HCT116 (cell line): ENCODE measurements at regions not wholly inside any gene's neighbourhood (a gene's known extent, or its start where the extent isn't known, plus 50 kb on each side); places are given as distances from the start of the nearest gene placed in this dataset.

Experiments used
- ATAC-seq: fragments of 200-7000 bp; cut with Tn5 transposase; 2 replicates; pipeline ENCODE4 v1.9.1; 2020; ENCODE audit warnings: mild to moderate bottlenecking, moderate library complexity
- BruUV-seq: library from RNA; stranded (reverse); fragments of 400-500 nt; replicated peaks from 2 replicates; lab custom pipeline; 2021; lab: Mats Ljungman, UMichigan
- CTCF ChIA-PET: fragments of 300-600 bp; sonication (Branson Sonifier 250); formaldehyde crosslinking; loops from one replicate; lab custom pipeline; 2021; ENCODE audit warnings: antibody characterized with exemption; lab: Charles Lee
- POLR2A ChIA-PET: fragments of 300-600, 350-600 bp; sonication (Branson Sonifier 250); formaldehyde crosslinking; loops from one replicate; lab custom pipeline; 2021; ENCODE audit warnings: antibody characterized with exemption; lab: Charles Lee
- RAD21 ChIA-PET, 2 experiments: fragments of 300-600 bp; sonication (Branson Sonifier 250); formaldehyde crosslinking; loops; one replicate each; lab custom pipeline; 2023; ENCODE audit warnings: low total read pairs in 2 of 2; ENCODE audit not compliant: uncharacterized antibody in 2 of 2, unreplicated experiment in 2 of 2, low non-redundant PET in 1 of 2; lab: Charles Lee
- DNase-seq: peaks from one replicate; pipeline ENCODE4 v3.0.0-alpha.2; 2010; ENCODE audit warnings: low read depth, low spot score
- H2AFZ ChIP-seq: fragments of 200-600 bp; shearing (Covaris generic), sonication (generic); 2 replicates; pipeline ENCODE4 v1.6.1; 2017; ENCODE audit warnings: low read depth, mixed run types, mixed read lengths, antibody characterized with exemption, low read length; ENCODE audit not compliant: poor library complexity, severe bottlenecking
- H3K27ac ChIP-seq: 2 replicates; pipeline ENCODE4 v1.5.1; 2012; ENCODE audit warnings: low read depth, low read length
- H3K27me3 ChIP-seq: fragments of 200-600 bp; sonication (generic); 2 replicates; pipeline ENCODE4 v1.6.1; 2016; ENCODE audit warnings: mixed run types, low read length, mixed read lengths; ENCODE audit not compliant: insufficient read depth
- H3K36me3 ChIP-seq, 2 experiments: fragments of 200-500 bp in 1 of 2; fragments of 200-600 bp in 1 of 2; sonication (Bioruptor generic) in 1 of 2; sonication (generic) in 1 of 2; 2 replicates each; pipeline versions ENCODE4 v1.5.1 to v1.6.1; 2014 to 2016; ENCODE audit warnings: low read length in 2 of 2, inconsistent platforms in 1 of 2, mixed read lengths in 1 of 2, mixed run types in 1 of 2; ENCODE audit not compliant: insufficient read depth in 2 of 2, control insufficient read depth in 1 of 2
- H3K4me1 ChIP-seq, 2 experiments: fragments of 200-600 bp in 1 of 2; sonication (generic) in 1 of 2; 2 replicates each; pipeline versions ENCODE4 v1.5.1 to v1.6.1; 2012 to 2017; ENCODE audit warnings: low read length in 2 of 2, inconsistent platforms in 1 of 2, mild to moderate bottlenecking in 1 of 2, mixed read lengths in 1 of 2, mixed run types in 1 of 2, moderate library complexity in 1 of 2; ENCODE audit not compliant: insufficient read depth in 2 of 2, control insufficient read depth in 1 of 2
- H3K4me2 ChIP-seq: fragments of 200-600 bp; sonication (generic); 2 replicates; pipeline ENCODE4 v1.6.1; 2017; ENCODE audit warnings: mixed run types, low read length, mixed read lengths
- H3K4me3 ChIP-seq, 2 experiments: fragments of 200-600 bp in 1 of 2; sonication (generic) in 1 of 2; replicated peaks in 1 of 2; 2 replicates each; pipeline ENCODE4 v1.5.1; 2011 to 2016; ENCODE audit warnings: low read length in 2 of 2, control low read depth in 1 of 2, low read depth in 1 of 2, mild to moderate bottlenecking in 1 of 2, mixed read lengths in 1 of 2, mixed run types in 1 of 2
- H3K79me2 ChIP-seq: fragments of 200-600 bp; sonication (generic); 2 replicates; pipeline ENCODE4 v1.6.1; 2017; ENCODE audit warnings: mild to moderate bottlenecking, mixed run types, low read length, moderate library complexity, mixed read lengths; ENCODE audit not compliant: insufficient read depth
- H3K9ac ChIP-seq: fragments of 200-600 bp; sonication (generic); 2 replicates; pipeline ENCODE4 v1.6.1; 2016; ENCODE audit warnings: low read length, mixed read lengths
- H3K9me2 ChIP-seq: fragments of 200-600 bp; sonication (generic), shearing (Covaris generic); 2 replicates; pipeline ENCODE4 v1.6.1; 2017; ENCODE audit warnings: mixed run types, mild to moderate bottlenecking, moderate library complexity; ENCODE audit not compliant: insufficient read depth
- H3K9me3 ChIP-seq, 2 experiments: fragments of 200-500 bp in 1 of 2; fragments of 200-600 bp in 1 of 2; sonication (Bioruptor generic) in 1 of 2; sonication (generic) in 1 of 2; 2 replicates each; pipeline ENCODE4 v1.6.1; 2014 to 2017; ENCODE audit warnings: low read length in 2 of 2, mixed read lengths in 2 of 2, inconsistent platforms in 1 of 2, low read depth in 1 of 2, mild to moderate bottlenecking in 1 of 2, mixed run types in 1 of 2, moderate library complexity in 1 of 2; ENCODE audit not compliant: control insufficient read depth in 1 of 2, insufficient read depth in 1 of 2
- H4K20me1 ChIP-seq: fragments of 200-600 bp; sonication (generic), shearing (Covaris generic); 2 replicates; pipeline ENCODE4 v1.6.1; 2017; ENCODE audit warnings: mixed run types, mild to moderate bottlenecking, moderate library complexity; ENCODE audit not compliant: insufficient read depth
- CBX3 ChIP-seq: IDR thresholded peaks from 2 replicates; pipeline ENCODE4 v1.6.1; 2012; ENCODE audit warnings: low read depth
- FOSL1 ChIP-seq: IDR thresholded peaks from 2 replicates; pipeline ENCODE4 v1.6.1; 2012; ENCODE audit warnings: low read depth
- JUND ChIP-seq: IDR thresholded peaks from 2 replicates; pipeline ENCODE4 v1.6.1; 2012
- TCF7L2 ChIP-seq: IDR thresholded peaks from 2 replicates; pipeline ENCODE4 v1.7.0; 2011; ENCODE audit warnings: borderline replicate concordance, inconsistent platforms; ENCODE audit not compliant: insufficient read depth, insufficient read length; ENCODE audit errors: extremely low read depth
- ZFX ChIP-seq: fragments of 450-650 bp; IDR thresholded peaks from 2 replicates; pipeline ENCODE4 v1.6.1; 2017
- intact Hi-C: fragments of 100-400 bp; cut with micrococcal nuclease; formaldehyde crosslinking; loops from 2 replicates; pipeline ENCODE4 v1.10.0; 2022
- TF ChIP-seq, protein P1 (sequence below), 3 experiments: fragments of 200-600 bp in 1 of 3; sonication (generic) in 1 of 3; IDR thresholded peaks in 2 of 3; conservative IDR thresholded peaks in 1 of 3; 2 replicates each; pipeline ENCODE4 v1.5.1; 2012 to 2017; ENCODE audit warnings: low read depth in 2 of 3, low read length in 2 of 3, antibody characterized with exemption in 1 of 3, borderline replicate concordance in 1 of 3, control low read depth in 1 of 3, mild to moderate bottlenecking in 1 of 3, mixed read lengths in 1 of 3, mixed run types in 1 of 3, moderate library complexity in 1 of 3; ENCODE audit not compliant: insufficient read depth in 1 of 3
- TF ChIP-seq, protein P2 (sequence below): IDR thresholded peaks from 2 replicates; pipeline ENCODE4 v1.6.1; 2011; ENCODE audit warnings: mild to moderate bottlenecking, low read length, moderate library complexity; ENCODE audit not compliant: insufficient replicate concordance; ENCODE audit errors: extremely low read depth

DNA sequence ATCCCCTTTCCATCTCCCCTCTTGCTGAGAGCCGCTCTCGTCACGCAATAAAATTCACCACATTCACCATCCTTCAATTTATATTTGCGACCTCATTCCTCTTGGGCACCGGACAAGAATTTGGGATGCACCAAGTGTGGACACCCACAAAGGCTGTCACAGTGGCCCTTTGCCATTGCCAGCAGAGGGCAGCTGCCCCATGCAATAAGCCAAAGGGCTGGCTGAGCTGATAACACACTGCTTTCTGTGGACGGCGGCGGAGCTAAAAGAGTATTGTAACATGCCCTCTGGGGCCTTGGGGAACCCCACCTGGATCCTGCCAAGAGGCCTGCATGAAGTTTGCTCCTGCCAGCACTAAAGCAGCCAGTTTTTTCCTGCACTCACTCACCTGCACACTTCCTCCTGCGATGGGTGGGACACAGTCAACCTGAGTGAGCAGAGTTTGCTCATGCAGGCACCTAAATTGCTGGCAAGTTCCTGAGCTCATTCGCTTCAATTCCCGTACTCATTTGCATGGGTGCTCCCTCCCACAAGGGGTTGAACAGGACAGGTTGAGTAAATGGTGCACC lies 792.3 kb upstream of the ADAMTS5 start:
- ChIA-PET POLR2A (no interaction called here), RAD21 (no interaction called here), CTCF (no interaction called here)
- no peaks in the 10 kb centered on the region for H3K27me3 ChIP-seq
- H3K27ac ChIP-seq: no peak overlapping the region
- DNase-seq: no peak
- H3K4me3 ChIP-seq: no peak overlapping the region
- no peaks in the 10 kb centered on the region for H3K9me2 ChIP-seq
- intact Hi-C loops: no loop called here
- BruUV-seq: no TSS peak
- H3K79me2 ChIP-seq: no peaks in the 10 kb centered on the region
- H4K20me1 ChIP-seq: no peaks in the 10 kb centered on the region
- no peak overlapping the region for H3K4me2 ChIP-seq
- no peak for TF ChIP-seq FOSL1
- TF ChIP-seq TCF7L2: no peak
- TF ChIP-seq CBX3: no peak
- TF ChIP-seq, protein P1, sequence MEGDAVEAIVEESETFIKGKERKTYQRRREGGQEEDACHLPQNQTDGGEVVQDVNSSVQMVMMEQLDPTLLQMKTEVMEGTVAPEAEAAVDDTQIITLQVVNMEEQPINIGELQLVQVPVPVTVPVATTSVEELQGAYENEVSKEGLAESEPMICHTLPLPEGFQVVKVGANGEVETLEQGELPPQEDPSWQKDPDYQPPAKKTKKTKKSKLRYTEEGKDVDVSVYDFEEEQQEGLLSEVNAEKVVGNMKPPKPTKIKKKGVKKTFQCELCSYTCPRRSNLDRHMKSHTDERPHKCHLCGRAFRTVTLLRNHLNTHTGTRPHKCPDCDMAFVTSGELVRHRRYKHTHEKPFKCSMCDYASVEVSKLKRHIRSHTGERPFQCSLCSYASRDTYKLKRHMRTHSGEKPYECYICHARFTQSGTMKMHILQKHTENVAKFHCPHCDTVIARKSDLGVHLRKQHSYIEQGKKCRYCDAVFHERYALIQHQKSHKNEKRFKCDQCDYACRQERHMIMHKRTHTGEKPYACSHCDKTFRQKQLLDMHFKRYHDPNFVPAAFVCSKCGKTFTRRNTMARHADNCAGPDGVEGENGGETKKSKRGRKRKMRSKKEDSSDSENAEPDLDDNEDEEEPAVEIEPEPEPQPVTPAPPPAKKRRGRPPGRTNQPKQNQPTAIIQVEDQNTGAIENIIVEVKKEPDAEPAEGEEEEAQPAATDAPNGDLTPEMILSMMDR (IDR thresholded peaks at IDR 0.05 in 2 of 3, conservative IDR thresholded peaks at IDR 0.05 in 1 of 3; ENCODE audit: borderline replicate concordance in 1 of 3, insufficient read depth in 1 of 3, low read depth in 2 of 3, low read length in 2 of 3): no peak
- TF ChIP-seq, protein P2, sequence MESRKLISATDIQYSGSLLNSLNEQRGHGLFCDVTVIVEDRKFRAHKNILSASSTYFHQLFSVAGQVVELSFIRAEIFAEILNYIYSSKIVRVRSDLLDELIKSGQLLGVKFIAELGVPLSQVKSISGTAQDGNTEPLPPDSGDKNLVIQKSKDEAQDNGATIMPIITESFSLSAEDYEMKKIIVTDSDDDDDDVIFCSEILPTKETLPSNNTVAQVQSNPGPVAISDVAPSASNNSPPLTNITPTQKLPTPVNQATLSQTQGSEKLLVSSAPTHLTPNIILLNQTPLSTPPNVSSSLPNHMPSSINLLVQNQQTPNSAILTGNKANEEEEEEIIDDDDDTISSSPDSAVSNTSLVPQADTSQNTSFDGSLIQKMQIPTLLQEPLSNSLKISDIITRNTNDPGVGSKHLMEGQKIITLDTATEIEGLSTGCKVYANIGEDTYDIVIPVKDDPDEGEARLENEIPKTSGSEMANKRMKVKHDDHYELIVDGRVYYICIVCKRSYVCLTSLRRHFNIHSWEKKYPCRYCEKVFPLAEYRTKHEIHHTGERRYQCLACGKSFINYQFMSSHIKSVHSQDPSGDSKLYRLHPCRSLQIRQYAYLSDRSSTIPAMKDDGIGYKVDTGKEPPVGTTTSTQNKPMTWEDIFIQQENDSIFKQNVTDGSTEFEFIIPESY: no peak
- no peak for TF ChIP-seq ZFX
- no peak for TF ChIP-seq JUND
- no peak overlapping the region for H2AFZ ChIP-seq
- ATAC-seq: no peak
- no peaks in the 10 kb centered on the region for H3K36me3 ChIP-seq
- H3K9ac ChIP-seq: no peak overlapping the region
- no peaks in the 10 kb centered on the region for H3K4me1 ChIP-seq
- peaks cover 4 to 37% of the 10 kb centered on the region in 2 experiments; a peak in 2 of 4 replicates for H3K9me3 ChIP-seq
